H9 (cell line): ENCODE measurements at regions not wholly inside any gene's neighbourhood (a gene's known extent, or its start where the extent isn't known, plus 50 kb on each side); places are given as distances from the start of the nearest gene placed in this dataset.

ENCODE experiments used
- DNase-seq: peaks from one replicate; pipeline ENCODE4 v3.0.0-alpha.2; 2017
- H2AFZ ChIP-seq: one replicate; pipeline ENCODE4 v1.6.1; 2013; ENCODE audit warnings: mild to moderate bottlenecking, low read length, control low read depth, moderate library complexity
- H2AK5ac ChIP-seq: 2 replicates; pipeline ENCODE4 v1.6.1; 2013; ENCODE audit warnings: low read length, control low read depth, mixed read lengths; ENCODE audit not compliant: insufficient read length
- H2BK120ac ChIP-seq: one replicate; pipeline ENCODE4 v1.6.1; 2013; ENCODE audit warnings: low read depth, mild to moderate bottlenecking, low read length, control low read depth, inconsistent platforms; ENCODE audit not compliant: poor library complexity, severe bottlenecking
- H2BK12ac ChIP-seq: 2 replicates; pipeline ENCODE4 v1.6.1; 2013; ENCODE audit warnings: low read length, control low read depth, mixed read lengths, low read depth; ENCODE audit not compliant: insufficient read length
- H2BK15ac ChIP-seq: 2 replicates; pipeline ENCODE4 v1.6.1; 2013; ENCODE audit warnings: low read depth, low read length, control low read depth
- H2BK20ac ChIP-seq: one replicate; pipeline ENCODE4 v1.6.1; 2013; ENCODE audit warnings: low read depth, mild to moderate bottlenecking, low read length, control low read depth, inconsistent platforms; ENCODE audit not compliant: poor library complexity, severe bottlenecking
- H2BK5ac ChIP-seq: 2 replicates; pipeline ENCODE4 v1.6.1; 2013; ENCODE audit warnings: low read length, control low read depth, mixed read lengths; ENCODE audit not compliant: insufficient read length
- H3K14ac ChIP-seq: 2 replicates; pipeline ENCODE4 v1.6.1; 2013; ENCODE audit warnings: low read length, control low read depth; ENCODE audit not compliant: insufficient read depth
- H3K18ac ChIP-seq: 2 replicates; pipeline ENCODE4 v1.6.1; 2013; ENCODE audit warnings: low read depth, mild to moderate bottlenecking, mixed read lengths, low read length, control low read depth; ENCODE audit not compliant: insufficient read length
- H3K23ac ChIP-seq: 2 replicates; pipeline ENCODE4 v1.6.1; 2013; ENCODE audit warnings: low read length, control low read depth, mixed read lengths, low read depth; ENCODE audit not compliant: insufficient read length
- H3K23me2 ChIP-seq: 2 replicates; pipeline ENCODE4 v1.6.1; 2013; ENCODE audit warnings: low read depth, mild to moderate bottlenecking, mixed read lengths, low read length, control low read depth; ENCODE audit not compliant: insufficient read length, poor library complexity, severe bottlenecking
- H3K27ac ChIP-seq: 2 replicates; pipeline ENCODE4 v1.5.1; 2013; ENCODE audit warnings: low read length, control low read depth, mixed read lengths, low read depth; ENCODE audit not compliant: insufficient read length
- H3K27me3 ChIP-seq: 2 replicates; pipeline ENCODE4 v1.6.1; 2013; ENCODE audit warnings: low read length, control low read depth, inconsistent platforms; ENCODE audit not compliant: insufficient read depth
- H3K4ac ChIP-seq: 2 replicates; pipeline ENCODE4 v1.6.1; 2013; ENCODE audit warnings: low read depth, mild to moderate bottlenecking, control low read depth, inconsistent platforms, low read length, moderate library complexity
- H3K4me1 ChIP-seq: 2 replicates; pipeline ENCODE4 v1.6.1; 2013; ENCODE audit warnings: low read length, control low read depth, inconsistent platforms; ENCODE audit not compliant: insufficient read depth
- H3K4me2 ChIP-seq: 2 replicates; pipeline ENCODE4 v1.6.1; 2013; ENCODE audit warnings: low read length, control low read depth, mixed read lengths; ENCODE audit not compliant: insufficient read length, insufficient read depth
- H3K56ac ChIP-seq: 2 replicates; pipeline ENCODE4 v1.6.1; 2013; ENCODE audit warnings: low read depth, mild to moderate bottlenecking, mixed read lengths, low read length, control low read depth; ENCODE audit not compliant: insufficient read length
- H3K79me1 ChIP-seq: 2 replicates; pipeline ENCODE4 v1.6.1; 2013; ENCODE audit warnings: low read depth, mild to moderate bottlenecking, moderate library complexity, low read length, control low read depth, inconsistent platforms; ENCODE audit not compliant: insufficient read depth, poor library complexity, severe bottlenecking
- H3K79me2 ChIP-seq: 2 replicates; pipeline ENCODE4 v1.6.1; 2013; ENCODE audit warnings: low read length, control low read depth, inconsistent platforms; ENCODE audit not compliant: insufficient read depth
- H3K9ac ChIP-seq: 2 replicates; pipeline ENCODE4 v1.6.1; 2013; ENCODE audit warnings: low read length, control low read depth, mixed read lengths; ENCODE audit not compliant: insufficient read length; ENCODE audit errors: extremely low read depth
- H3K9me3 ChIP-seq: one replicate; pipeline ENCODE4 v1.6.1; 2013; ENCODE audit warnings: low read depth, low read length, inconsistent platforms; ENCODE audit not compliant: control insufficient read depth
- H3T11ph ChIP-seq: one replicate; pipeline ENCODE4 v1.6.1; 2013; ENCODE audit warnings: mild to moderate bottlenecking, low read length, control low read depth, inconsistent platforms
- H4K20me1 ChIP-seq: one replicate; pipeline ENCODE4 v1.6.1; 2013; ENCODE audit not compliant: control insufficient read depth, insufficient read length, insufficient read depth
- H4K5ac ChIP-seq: 2 replicates; pipeline ENCODE4 v1.6.1; 2013; ENCODE audit warnings: low read depth, mild to moderate bottlenecking, mixed read lengths, low read length, control low read depth; ENCODE audit not compliant: insufficient read length
- H4K8ac ChIP-seq: replicated peaks from 2 replicates; pipeline ENCODE4 v1.6.1; 2013; ENCODE audit warnings: low read length, control low read depth, mixed read lengths, low read depth; ENCODE audit not compliant: insufficient read length
- H4K91ac ChIP-seq: 2 replicates; pipeline ENCODE4 v1.6.1; 2013; ENCODE audit warnings: low read depth, mild to moderate bottlenecking, moderate library complexity, mixed read lengths, low read length, control low read depth; ENCODE audit not compliant: insufficient read length
- H3K27ac Mint-ChIP-seq, 3 experiments: 2 replicates in 2 of 3; 3 replicates in 1 of 3; pipeline ENCODE4 v1.8.0; 2020 to 2021; ENCODE audit warnings: mixed read lengths in 3 of 3, mild to moderate bottlenecking in 1 of 3, moderate library complexity in 1 of 3
- H3K27me3 Mint-ChIP-seq: 2 replicates; pipeline ENCODE4 v1.8.0; 2021; ENCODE audit warnings: low read depth, mild to moderate bottlenecking, moderate library complexity, mixed read lengths
- H3K36me3 Mint-ChIP-seq, 3 experiments: 2 replicates in 2 of 3; 3 replicates in 1 of 3; pipeline ENCODE4 v1.8.0; 2020 to 2021; ENCODE audit warnings: low read depth in 3 of 3, mixed read lengths in 3 of 3; ENCODE audit not compliant: insufficient read depth in 1 of 3
- H3K4me1 Mint-ChIP-seq, 2 experiments: 2 replicates each; pipeline ENCODE4 v1.8.0; 2020; ENCODE audit warnings: mixed read lengths in 2 of 2
- H3K4me3 Mint-ChIP-seq, 2 experiments: 2 replicates in 1 of 2; 3 replicates in 1 of 2; pipeline ENCODE4 v1.8.0; 2020 to 2021; ENCODE audit warnings: mild to moderate bottlenecking in 2 of 2, mixed read lengths in 2 of 2, moderate library complexity in 1 of 2
- H3K9me3 Mint-ChIP-seq, 2 experiments: 2 replicates in 1 of 2; 3 replicates in 1 of 2; pipeline ENCODE4 v1.8.0; 2020; ENCODE audit warnings: mild to moderate bottlenecking in 2 of 2, mixed read lengths in 2 of 2, moderate library complexity in 1 of 2
- CTCF ChIP-seq: fragments of 200-600 bp; sonication (generic); conservative IDR thresholded peaks from 3 replicates; pipeline ENCODE4 v1.8.0; 2021; ENCODE audit warnings: antibody characterized with exemption, mild to moderate bottlenecking
- WGBS: extraction: QIAGEN DNeasy Blood & Tissue Kit; methylation state at CpG from one replicate; pipeline ENCODE4 v1.1.7; 2013; ENCODE audit warnings: missing lambda C conversion rate, low lambda C conversion rate, mixed read lengths; ENCODE audit not compliant: insufficient read length; ENCODE audit errors: extremely low coverage; 5-methylcytosine and 5-hydroxymethylcytosine counted together

GRCh38 chr2:116440104-116440653 lies 1374.3 kb upstream of the DDX18 start:
- no peak for TF ChIP-seq CTCF

More at GRCh38 chr2:116440104-116440653, 1374.3 kb upstream of the DDX18 start:
- H4K20me1 ChIP-seq: no peaks in the 10 kb centered on the region
- H2BK120ac ChIP-seq: no peak overlapping the region
- no peak overlapping the region for H3K27ac ChIP-seq
- H4K91ac ChIP-seq: no peak overlapping the region
- H4K5ac ChIP-seq: no peak overlapping the region
- H3K9me3 Mint-ChIP-seq: peaks cover 10 to 14% of the 10 kb centered on the region in 2 experiments; a peak in 4 of 5 replicates
- H2AFZ ChIP-seq: no peak overlapping the region
- H3K27me3 Mint-ChIP-seq: no peaks in the 10 kb centered on the region
- H3K27ac Mint-ChIP-seq: no peak overlapping the region
- no CpG with 5 or more reads among the region's 5 CpGs for WGBS
- H3K4ac ChIP-seq: no peak overlapping the region
- H3K4me3 Mint-ChIP-seq: no peak overlapping the region
- no peak overlapping the region for H4K8ac ChIP-seq
- no peaks in the 10 kb centered on the region for H3K23me2 ChIP-seq
- H3K56ac ChIP-seq: no peak overlapping the region
- no peak overlapping the region for H2BK20ac ChIP-seq
- no peaks in the 10 kb centered on the region for H3K79me1 ChIP-seq
- H2BK12ac ChIP-seq: no peak overlapping the region
- H3K23ac ChIP-seq: no peak overlapping the region
- H2BK5ac ChIP-seq: no peak overlapping the region
- peaks cover 2% of the 10 kb centered on the region in 2 experiments for H3K4me1 Mint-ChIP-seq
- no peaks in the 10 kb centered on the region for H3K27me3 ChIP-seq
- no peaks in the 10 kb centered on the region for H3K4me1 ChIP-seq
- H3K9ac ChIP-seq: no peak overlapping the region
- no peak for DNase-seq
- H3K4me2 ChIP-seq: no peak overlapping the region
- no peaks in the 10 kb centered on the region for H3K79me2 ChIP-seq
- H3K14ac ChIP-seq: no peak overlapping the region
- H2AK5ac ChIP-seq: no peak overlapping the region
- no peaks in the 10 kb centered on the region for H3K9me3 ChIP-seq
- peaks cover 3 to 8% (median 5%) of the 10 kb centered on the region in 3 experiments; a peak in 5 of 7 replicates for H3K36me3 Mint-ChIP-seq
- no peak overlapping the region for H3K18ac ChIP-seq
- no peak overlapping the region for H2BK15ac ChIP-seq
- H3T11ph ChIP-seq: no peak overlapping the region
